Retinal pigment epithelial cell (primary cell): ENCODE measurements at regions not wholly inside any gene's neighbourhood (a gene's known extent, or its start where the extent isn't known, plus 50 kb on each side); places are given as distances from the start of the nearest gene placed in this dataset.
A peak's percentile ranks its signal among the peaks of the same experiment; 100 is the strongest.

Experiments used
- DNase-seq: peaks from one replicate; pipeline ENCODE4 v3.0.0-alpha.2; 2010; ENCODE audit warnings: low read depth
- H3K4me3 ChIP-seq: 2 replicates; pipeline ENCODE4 v1.5.1; 2011; ENCODE audit warnings: mild to moderate bottlenecking, low read length, control low read depth, moderate library complexity
- CTCF ChIP-seq: conservative IDR thresholded peaks from 2 replicates; pipeline ENCODE4 v1.5.1; 2011; ENCODE audit warnings: low read depth, low read length, control low read depth, inconsistent platforms

- no peak overlapping the region for H3K4me3 ChIP-seq
- peak; percentile 10 for DNase-seq
- TF ChIP-seq CTCF = no peak
Observed at GRCh38 chr3:4139462-4140140, 163.6 kb upstream of the SETMAR start.

GRCh38 chr3:4140921-4141320 is 162.2 kb upstream of the SETMAR start:
- H3K4me3 ChIP-seq = no peak overlapping the region
- TF ChIP-seq CTCF = no peak
- peak; percentile 8 for DNase-seq

- DNase-seq = no peak
- H3K4me3 ChIP-seq = no peak overlapping the region
- no peak for TF ChIP-seq CTCF
Observed at GRCh38 chr3:4147556-4148118, 155.5 kb upstream of the SETMAR start.

GRCh38 chr3:4149296-4149695 is 153.9 kb upstream of the SETMAR start:
- no peak for TF ChIP-seq CTCF
- H3K4me3 ChIP-seq = no peak overlapping the region
- DNase-seq = no peak

GRCh38 chr3:4150816-4151215 is 152.4 kb upstream of the SETMAR start:
- H3K4me3 ChIP-seq = no peak overlapping the region
- DNase-seq = no peak
- TF ChIP-seq CTCF = no peak

GRCh38 chr3:4151859-4152258 is 151.3 kb upstream of the SETMAR start:
- no peak for DNase-seq
- no peak for TF ChIP-seq CTCF
- no peak overlapping the region for H3K4me3 ChIP-seq

GRCh38 chr3:4153771-4154170 is 149.4 kb upstream of the SETMAR start:
- DNase-seq = no peak
- H3K4me3 ChIP-seq = no peak overlapping the region
- no peak for TF ChIP-seq CTCF
